Mammary epithelial cell (primary cell): ENCODE measurements at regions not wholly inside any gene's neighbourhood (a gene's known extent, or its start where the extent isn't known, plus 50 kb on each side); places are given as distances from the start of the nearest gene placed in this dataset.

Experiments used
- EZH2 ChIP-seq: IDR thresholded peaks from 2 replicates; pipeline ENCODE4 v1.6.1; 2012; ENCODE audit warnings: low read length, inconsistent platforms, borderline replicate concordance
- TF ChIP-seq, protein P1 (sequence below), 2 donors: IDR thresholded peaks in 1 of 2; conservative IDR thresholded peaks in 1 of 2; 2 replicates each; pipeline ENCODE4 v1.5.1; 2011 to 2012; ENCODE audit warnings: inconsistent platforms in 2 of 2, low read length in 2 of 2, mild to moderate bottlenecking in 2 of 2, control low read depth in 1 of 2, low read depth in 1 of 2; ENCODE audit not compliant: insufficient read depth in 1 of 2; ENCODE audit errors: extremely low read depth in 1 of 2

DNA sequence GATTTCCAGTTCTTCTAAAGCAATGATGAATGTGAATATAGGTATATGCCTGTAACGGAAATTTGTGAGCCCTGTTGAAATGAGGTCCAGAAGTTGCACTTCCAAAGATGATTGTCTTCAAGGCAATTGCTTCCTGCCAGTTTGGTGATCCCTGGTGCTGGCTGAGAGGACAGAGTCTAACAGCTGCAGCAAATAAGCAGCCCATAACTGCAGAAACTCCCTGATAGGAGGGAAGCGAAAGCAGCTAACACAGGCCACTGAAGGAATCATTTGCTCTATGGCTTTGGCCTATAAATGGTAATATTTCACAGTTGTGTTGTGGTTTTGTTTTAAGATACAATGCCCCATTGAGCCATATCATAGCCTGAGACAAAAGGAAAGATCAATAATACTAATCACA is 451.5 kb upstream of the MIR17HG start:
- TF ChIP-seq, protein P1, sequence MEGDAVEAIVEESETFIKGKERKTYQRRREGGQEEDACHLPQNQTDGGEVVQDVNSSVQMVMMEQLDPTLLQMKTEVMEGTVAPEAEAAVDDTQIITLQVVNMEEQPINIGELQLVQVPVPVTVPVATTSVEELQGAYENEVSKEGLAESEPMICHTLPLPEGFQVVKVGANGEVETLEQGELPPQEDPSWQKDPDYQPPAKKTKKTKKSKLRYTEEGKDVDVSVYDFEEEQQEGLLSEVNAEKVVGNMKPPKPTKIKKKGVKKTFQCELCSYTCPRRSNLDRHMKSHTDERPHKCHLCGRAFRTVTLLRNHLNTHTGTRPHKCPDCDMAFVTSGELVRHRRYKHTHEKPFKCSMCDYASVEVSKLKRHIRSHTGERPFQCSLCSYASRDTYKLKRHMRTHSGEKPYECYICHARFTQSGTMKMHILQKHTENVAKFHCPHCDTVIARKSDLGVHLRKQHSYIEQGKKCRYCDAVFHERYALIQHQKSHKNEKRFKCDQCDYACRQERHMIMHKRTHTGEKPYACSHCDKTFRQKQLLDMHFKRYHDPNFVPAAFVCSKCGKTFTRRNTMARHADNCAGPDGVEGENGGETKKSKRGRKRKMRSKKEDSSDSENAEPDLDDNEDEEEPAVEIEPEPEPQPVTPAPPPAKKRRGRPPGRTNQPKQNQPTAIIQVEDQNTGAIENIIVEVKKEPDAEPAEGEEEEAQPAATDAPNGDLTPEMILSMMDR (conservative IDR thresholded peaks at IDR 0.05 in 1 of 2, IDR thresholded peaks at IDR 0.05 in 1 of 2; ENCODE audit: extremely low read depth in 1 of 2, insufficient read depth in 1 of 2, low read depth in 1 of 2, low read length in 2 of 2) = no peak
- TF ChIP-seq EZH2 = no peak
